Stimulated activated CD4-positive, alpha-beta T cell treated with anti-CD3 and anti-CD28 coated beads, Interleukin-15, amount 100 ng/mL, for 1 hour (primary cell): ENCODE measurements at regions not wholly inside any gene's neighbourhood (a gene's known extent, or its start where the extent isn't known, plus 50 kb on each side); places are given as distances from the start of the nearest gene placed in this dataset.

ENCODE experiments used
- DNase-seq, 2 donors: peaks; one replicate each; pipeline ENCODE4 v3.0.0-alpha.2; 2020; ENCODE audit warnings: low read depth in 1 of 2, low spot score in 1 of 2

- no peak for DNase-seq
Measured at GRCh38 chr22:48740731-48741405, 1086.8 kb downstream of the BRD1 start.

GRCh38 chr22:48740086-48740730 is 1087.5 kb downstream of the BRD1 start:
- DNase-seq: no peak

- no peak for DNase-seq
Measured at GRCh38 chr22:48739348-48740085, 1088.2 kb downstream of the BRD1 start.

GRCh38 chr22:48738204-48738980 is 1089.3 kb downstream of the BRD1 start:
- no peak for DNase-seq

- DNase-seq: no peak
Measured at GRCh38 chr22:48737461-48738203, 1090.0 kb downstream of the BRD1 start.

- no peak for DNase-seq
Measured at GRCh38 chr22:48736593-48737460, 1090.8 kb downstream of the BRD1 start.

- DNase-seq: no peak
Measured at GRCh38 chr22:48734961-48735360, 1092.7 kb downstream of the BRD1 start.

GRCh38 chr22:48734359-48734758 is 1093.3 kb downstream of the BRD1 start:
- DNase-seq: no peak

- no peak for DNase-seq
Measured at GRCh38 chr22:48729499-48730171, 1098.0 kb downstream of the BRD1 start.

GRCh38 chr22:48727454-48728058 is 1100.1 kb downstream of the BRD1 start:
- no peak for DNase-seq

- no peak for DNase-seq
Measured at GRCh38 chr22:48724899-48725298, 1102.8 kb downstream of the BRD1 start.

GRCh38 chr22:48722661-48723060 is 1105.0 kb downstream of the BRD1 start:
- no peak for DNase-seq

- no peak for DNase-seq
Measured at GRCh38 chr22:48721395-48721669, 1106.3 kb downstream of the BRD1 start.

GRCh38 chr22:48720662-48721394 is 1106.8 kb downstream of the BRD1 start:
- DNase-seq: no peak

- DNase-seq: no peak
Measured at GRCh38 chr22:48719978-48720661, 1107.6 kb downstream of the BRD1 start.

- DNase-seq: no peak
Measured at GRCh38 chr22:48718818-48719500, 1108.7 kb downstream of the BRD1 start.
